ENCODE measurements at regions not wholly inside any gene's neighbourhood (a gene's known extent, or its start where the extent isn't known, plus 50 kb on each side); places are given as distances from the start of the nearest gene placed in this dataset.

DNA sequence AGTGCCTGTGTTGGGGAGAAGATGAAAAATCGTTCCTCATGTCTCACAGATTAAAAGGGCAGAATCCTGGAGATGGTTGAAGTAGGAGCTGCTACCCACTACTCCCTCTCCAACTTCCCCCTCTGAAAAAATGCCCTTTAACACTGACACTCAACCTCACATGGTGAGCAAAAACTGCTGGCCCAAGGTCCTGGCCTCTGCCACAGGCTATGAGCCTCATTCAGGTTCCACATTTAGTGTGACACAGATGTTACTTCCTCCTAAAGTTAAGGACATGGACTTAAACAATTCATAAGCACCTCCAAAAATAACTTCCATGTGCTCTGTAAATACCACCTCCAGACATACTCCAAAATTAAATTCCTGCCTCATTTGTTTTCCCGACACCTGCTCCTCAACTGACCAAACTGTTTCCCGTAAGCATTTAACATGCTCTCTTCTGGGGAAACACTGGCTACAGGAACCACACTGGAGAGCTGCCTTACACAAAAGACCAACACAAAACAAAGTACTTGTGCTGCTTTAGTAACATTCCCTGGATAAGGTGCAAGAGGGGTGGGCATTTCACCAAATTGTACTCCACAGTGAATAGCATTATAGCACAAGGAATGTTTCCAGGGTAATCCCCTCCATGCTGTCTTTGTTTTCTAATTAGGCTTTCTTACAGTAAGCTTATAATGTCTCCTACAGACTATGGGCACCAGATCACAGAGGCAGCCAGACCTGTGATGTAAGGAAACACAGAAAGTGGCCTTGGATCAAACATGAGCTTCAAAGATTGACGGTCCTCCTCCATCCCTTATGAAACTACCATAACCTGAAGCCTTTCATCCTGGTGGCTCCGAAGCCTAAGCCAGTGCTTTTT is 57.0 kb downstream of the PHLDA1 start:
- DNase-seq = no peak

DNA sequence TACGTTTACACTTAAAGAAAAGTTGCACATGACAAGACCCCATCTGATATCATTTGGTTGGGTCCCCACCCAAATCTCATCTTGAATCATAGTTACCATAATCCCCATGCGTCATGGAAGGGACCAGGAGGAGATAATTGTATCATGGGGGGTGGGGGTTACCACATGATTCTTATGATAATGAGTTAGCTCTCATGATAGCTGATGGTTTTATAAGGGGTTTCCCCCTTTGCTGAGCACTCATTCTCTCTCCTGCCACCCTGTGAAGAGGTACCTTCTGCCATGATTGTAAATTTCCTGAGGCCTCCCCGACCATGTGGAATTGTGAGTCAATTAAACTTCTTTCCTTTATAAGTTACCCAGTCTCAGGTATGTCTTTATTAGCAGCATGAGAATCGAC is 60.3 kb downstream of the PHLDA1 start:
- DNase-seq = no peak

DNA sequence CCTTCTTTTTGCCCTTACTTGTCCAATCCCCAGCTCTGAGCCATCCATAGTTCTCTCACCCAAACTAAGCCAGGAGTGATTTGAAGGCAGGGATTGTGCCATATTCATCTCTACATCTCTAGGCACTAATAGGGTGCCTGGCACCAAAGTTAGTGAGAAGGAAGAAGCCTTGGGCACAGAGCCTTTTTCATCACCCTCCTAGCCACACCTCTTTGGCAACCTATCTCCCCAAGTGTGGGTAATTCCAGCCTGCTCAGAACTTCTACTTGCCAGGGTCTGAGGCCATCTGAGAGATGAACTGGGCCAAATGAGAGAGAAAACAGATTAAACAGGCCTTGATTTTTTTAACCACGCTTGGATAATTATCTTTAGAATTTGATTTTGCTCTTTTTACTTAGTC is 61.3 kb downstream of the PHLDA1 start:
- no peak for DNase-seq

DNA sequence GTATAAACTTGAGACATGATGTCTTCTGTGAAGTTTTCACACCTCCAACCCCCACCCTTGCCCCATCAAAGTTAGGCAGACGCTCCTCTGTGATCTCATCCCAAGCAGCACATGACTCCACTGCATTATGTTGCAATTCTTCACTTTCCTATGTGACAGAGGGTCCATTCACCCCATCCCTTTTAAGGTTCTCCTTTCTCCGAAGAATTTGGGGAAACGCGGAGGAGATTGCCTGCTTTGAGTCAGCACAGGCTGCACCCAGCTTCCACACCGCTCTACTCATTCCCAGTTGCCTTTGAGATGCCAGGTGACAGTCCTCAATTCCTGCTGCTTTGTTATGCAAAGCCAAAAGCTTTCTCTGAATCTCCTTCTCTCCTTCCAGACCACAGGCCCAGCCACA is 61.8 kb downstream of the PHLDA1 start:
- DNase-seq = no peak

GRCh38 chr12:75965661-75966060 is 65.9 kb downstream of the PHLDA1 start:
- no peak for DNase-seq

GRCh38 chr12:75964150-75964549 is 67.4 kb downstream of the PHLDA1 start:
- no peak for DNase-seq

GRCh38 chr12:75961878-75962277 is 69.7 kb downstream of the PHLDA1 start:
- no peak for DNase-seq

DNA sequence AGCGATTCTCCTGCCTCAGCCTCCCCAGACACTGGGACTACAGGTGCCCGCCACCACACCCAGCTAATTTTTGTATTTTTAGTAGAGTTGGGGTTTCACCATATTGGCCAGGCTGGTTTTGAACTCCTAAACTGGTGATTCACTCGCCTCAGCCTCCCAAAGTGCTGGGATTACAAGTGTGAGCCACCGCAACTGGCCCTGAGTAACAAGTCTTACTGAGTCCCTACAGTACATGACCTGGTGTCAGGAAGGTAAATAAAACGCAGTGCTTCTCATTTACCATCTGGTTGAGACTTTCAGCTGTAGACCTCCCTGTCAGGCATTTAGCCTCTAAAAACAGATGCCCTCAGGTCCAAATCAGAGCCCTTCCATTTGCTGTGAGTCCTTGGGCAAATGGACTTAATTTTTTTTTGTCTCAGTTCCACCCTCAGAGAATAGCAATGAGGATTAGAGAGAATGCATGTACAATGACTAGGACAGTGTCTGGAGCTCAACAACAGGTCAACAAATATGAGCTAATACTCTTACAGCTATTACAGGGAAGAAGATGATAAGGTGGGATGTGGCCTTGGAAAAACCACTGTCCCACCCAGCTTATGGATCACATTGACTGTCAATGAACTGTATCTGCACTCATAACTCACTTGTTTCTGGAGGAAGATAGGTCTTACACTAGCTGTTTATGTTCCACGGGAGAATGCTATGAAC is 70.5 kb downstream of the PHLDA1 start:
- DNase-seq = no peak

GRCh38 chr12:75960086-75960910 is 71.3 kb downstream of the PHLDA1 start:
- DNase-seq = no peak

- no peak for DNase-seq
These were observed 72.1 kb downstream of the PHLDA1 start for GRCh38 chr12:75959506-75959905.

GRCh38 chr12:75959060-75959459 is 72.5 kb downstream of the PHLDA1 start:
- DNase-seq = no peak

- no peak for DNase-seq
These were observed 76.3 kb downstream of the PHLDA1 start for GRCh38 chr12:75955251-75955650.

DNA sequence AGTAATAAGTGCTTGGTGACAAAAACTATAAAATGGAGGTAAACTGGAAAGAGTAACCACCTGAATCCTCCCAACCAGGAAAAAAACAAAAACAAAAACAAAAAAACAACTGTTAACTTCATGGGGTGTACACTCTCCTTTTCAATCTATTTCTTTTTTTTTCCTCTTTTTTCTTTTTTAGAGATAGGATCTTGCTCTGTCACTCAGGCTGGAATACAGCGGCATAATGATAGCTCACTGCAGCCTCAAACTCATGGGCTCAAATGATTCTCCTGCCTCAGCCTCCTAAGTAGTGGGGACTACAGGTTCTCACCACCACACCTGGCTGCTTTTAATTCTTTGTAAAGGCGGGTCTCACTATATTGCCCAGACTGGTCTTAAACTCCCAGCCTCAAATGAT is 76.8 kb downstream of the PHLDA1 start:
- DNase-seq = no peak

GRCh38 chr12:75954041-75954440 is 77.5 kb downstream of the PHLDA1 start:
- peak; percentile 31 for DNase-seq

GRCh38 chr12:75953312-75953906 is 78.2 kb downstream of the PHLDA1 start:
- no peak for DNase-seq

GRCh38 chr12:75951399-75952278 is 79.9 kb downstream of the PHLDA1 start:
- DNase-seq = no peak

GRCh38 chr12:75947156-75947723 is 84.3 kb downstream of the PHLDA1 start:
- no peak for DNase-seq

GRCh38 chr12:75945581-75945980 is 86.0 kb downstream of the PHLDA1 start:
- DNase-seq = no peak

DNA sequence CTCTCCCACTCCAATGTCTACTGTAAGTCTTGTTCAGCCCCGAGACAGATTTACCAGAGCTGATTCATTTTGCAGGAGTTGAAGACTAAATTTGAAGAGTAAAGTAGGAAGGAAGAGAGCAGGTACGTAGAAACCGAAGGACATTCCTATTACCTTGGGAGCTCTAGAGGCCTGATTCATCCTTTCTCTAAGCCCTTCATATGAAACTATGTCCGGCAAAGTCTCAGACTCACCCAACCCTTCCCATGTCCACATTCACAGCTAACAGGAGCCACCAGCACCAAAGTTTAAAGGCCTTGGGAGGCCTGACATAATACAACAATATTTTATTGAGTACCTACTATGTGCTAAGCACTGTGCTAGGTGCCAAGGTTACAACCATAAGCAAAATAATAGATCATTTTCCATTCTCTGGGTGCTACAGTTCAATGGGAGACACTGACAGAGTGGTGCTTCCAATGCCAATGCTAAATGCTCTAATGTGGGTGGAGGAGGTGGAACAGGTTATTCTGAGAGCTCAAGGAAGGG is 86.6 kb downstream of the PHLDA1 start:
- no peak for DNase-seq

DNA sequence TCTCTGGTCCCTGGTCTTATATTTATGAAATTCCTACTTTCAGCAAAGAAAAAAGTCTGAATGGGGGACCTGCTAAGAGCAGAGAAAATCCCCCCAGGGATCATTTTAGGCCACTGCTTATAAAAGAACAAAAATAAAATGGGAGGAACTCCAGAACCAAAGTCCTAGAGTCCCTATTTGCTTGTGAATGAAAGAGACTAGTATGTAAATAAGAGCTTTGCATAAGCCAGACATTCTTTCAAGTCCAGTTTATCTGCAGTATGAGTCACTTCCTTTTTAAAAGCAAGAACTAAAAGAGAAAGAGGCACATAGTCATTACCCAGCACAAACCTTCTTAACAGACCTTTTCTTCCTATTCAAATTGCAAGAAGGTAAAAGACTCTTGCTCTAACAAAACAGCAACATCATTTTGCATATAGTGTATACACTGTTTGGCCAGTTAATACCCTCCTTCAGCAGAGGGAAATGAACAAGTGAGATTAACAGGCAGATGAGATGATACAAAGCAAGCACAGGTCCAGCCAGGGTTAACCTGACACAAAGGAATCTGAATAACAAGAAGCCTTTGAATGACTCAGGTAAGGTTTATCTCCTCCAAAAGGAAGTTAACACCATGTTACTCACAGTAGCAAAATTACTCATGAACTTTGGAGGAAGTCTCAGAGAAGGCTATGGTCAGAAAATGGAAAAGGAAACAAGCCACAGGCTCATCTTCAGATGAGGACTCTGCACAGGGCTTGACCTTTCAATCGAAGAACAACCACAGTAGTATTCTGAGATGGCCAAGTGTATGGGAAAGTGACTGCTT is 87.3 kb downstream of the PHLDA1 start:
- DNase-seq = no peak

DNA sequence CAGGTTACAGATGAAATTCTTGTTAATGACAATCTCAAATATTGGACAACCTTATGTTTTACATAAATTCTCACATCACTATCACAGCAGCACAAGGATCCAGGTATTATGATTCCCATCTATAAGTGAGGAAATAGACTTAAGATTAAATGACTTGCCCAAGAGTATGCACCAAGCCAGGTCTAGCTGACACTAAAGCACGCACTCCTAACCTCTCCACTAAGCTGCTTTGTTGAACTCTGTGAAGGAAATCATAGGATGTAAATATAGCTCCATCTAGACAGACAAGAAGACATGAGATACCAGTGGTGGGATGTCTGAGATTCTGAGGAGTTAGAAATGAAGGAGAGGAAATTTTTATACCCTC is 87.9 kb downstream of the PHLDA1 start:
- no peak for DNase-seq

Measured in 8988T (cell line).